ENCODE measurements at regions not wholly inside any gene's neighbourhood (a gene's known extent, or its start where the extent isn't known, plus 50 kb on each side); places are given as distances from the start of the nearest gene placed in this dataset.

GRCh38 chr3:150055332-150055731 is 84.6 kb upstream of the PFN2 start:
- TF ChIP-seq EZH2 (IDR thresholded peaks at IDR 0.05; ENCODE audit: borderline replicate concordance, low read depth, low read length, poor library complexity, severe bottlenecking) (no peak), CTCF (conservative IDR thresholded peaks at IDR 0.05; ENCODE audit: low read depth, low read length) (no peak)
